ENCODE measurements at regions not wholly inside any gene's neighbourhood (a gene's known extent, or its start where the extent isn't known, plus 50 kb on each side); places are given as distances from the start of the nearest gene placed in this dataset.

DNA sequence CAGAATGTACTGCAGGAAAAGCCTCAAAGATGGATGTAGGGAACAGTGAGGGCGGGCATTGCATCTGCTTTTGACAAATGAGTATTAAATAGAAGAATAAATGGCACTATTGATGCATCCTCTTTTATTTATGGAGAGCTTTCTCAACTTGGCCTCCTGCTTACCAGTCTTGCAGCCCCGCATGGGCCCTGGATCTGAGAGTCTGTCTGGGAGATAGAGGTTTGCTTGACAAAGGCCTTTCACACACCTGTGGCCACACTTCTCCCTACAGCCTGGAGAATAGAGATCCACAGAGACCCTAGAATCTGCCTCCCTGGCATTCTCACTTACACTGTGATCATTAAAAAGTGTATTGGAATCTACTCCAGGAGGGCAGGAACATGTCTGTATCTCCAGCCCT is 203.8 kb upstream of the CDH4 start:
- TF ChIP-seq, protein P1, sequence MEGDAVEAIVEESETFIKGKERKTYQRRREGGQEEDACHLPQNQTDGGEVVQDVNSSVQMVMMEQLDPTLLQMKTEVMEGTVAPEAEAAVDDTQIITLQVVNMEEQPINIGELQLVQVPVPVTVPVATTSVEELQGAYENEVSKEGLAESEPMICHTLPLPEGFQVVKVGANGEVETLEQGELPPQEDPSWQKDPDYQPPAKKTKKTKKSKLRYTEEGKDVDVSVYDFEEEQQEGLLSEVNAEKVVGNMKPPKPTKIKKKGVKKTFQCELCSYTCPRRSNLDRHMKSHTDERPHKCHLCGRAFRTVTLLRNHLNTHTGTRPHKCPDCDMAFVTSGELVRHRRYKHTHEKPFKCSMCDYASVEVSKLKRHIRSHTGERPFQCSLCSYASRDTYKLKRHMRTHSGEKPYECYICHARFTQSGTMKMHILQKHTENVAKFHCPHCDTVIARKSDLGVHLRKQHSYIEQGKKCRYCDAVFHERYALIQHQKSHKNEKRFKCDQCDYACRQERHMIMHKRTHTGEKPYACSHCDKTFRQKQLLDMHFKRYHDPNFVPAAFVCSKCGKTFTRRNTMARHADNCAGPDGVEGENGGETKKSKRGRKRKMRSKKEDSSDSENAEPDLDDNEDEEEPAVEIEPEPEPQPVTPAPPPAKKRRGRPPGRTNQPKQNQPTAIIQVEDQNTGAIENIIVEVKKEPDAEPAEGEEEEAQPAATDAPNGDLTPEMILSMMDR (IDR thresholded peaks at IDR 0.05; ENCODE audit: borderline replicate concordance): no peak
- Histone ChIP-seq H3K27ac (replicated peaks) (no peak overlapping the region), H3K36me3 (no peaks in the 10 kb centered on the region), H3K4me1 (no peaks in the 10 kb centered on the region), H3K27me3 (ENCODE audit: low read depth) (peaks cover 65% of the 10 kb centered on the region), H3K4me3 (no peak overlapping the region), H3K9me3 (replicated peaks) (peaks cover 7% of the 10 kb centered on the region)
- DNase-seq: no peak
- intact Hi-C loops (cut with micrococcal nuclease): no loop called here

DNA sequence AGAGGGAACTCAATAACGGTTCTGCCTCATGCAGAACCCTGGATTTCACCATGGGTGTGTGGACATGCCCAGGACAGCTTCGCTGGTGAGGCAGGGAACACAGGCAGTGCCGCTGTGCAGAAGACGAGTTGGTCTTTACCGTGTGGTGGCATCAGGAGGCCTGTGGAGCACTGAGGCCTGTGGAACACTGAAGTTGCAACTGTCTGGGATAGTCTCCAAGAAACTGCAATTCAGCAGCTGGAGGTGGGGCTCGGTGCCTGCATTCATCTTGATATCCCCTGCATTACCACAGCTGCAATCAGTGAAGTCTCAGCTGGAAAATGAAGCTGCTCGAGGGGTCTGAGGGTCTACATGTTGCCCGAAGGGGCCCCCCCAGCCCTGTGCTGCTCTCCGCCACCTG is 202.4 kb upstream of the CDH4 start:
- Histone ChIP-seq H3K4me3 (no peak overlapping the region), H3K36me3 (no peaks in the 10 kb centered on the region), H3K9me3 (replicated peaks) (peaks cover 7% of the 10 kb centered on the region), H3K27ac (replicated peaks) (no peak overlapping the region), H3K4me1 (no peaks in the 10 kb centered on the region), H3K27me3 (ENCODE audit: low read depth) (peaks cover 51% of the 10 kb centered on the region)
- TF ChIP-seq, protein P1 (IDR thresholded peaks at IDR 0.05; ENCODE audit: borderline replicate concordance): no peak
- intact Hi-C loops (cut with micrococcal nuclease): no loop called here
- DNase-seq: no peak

DNA sequence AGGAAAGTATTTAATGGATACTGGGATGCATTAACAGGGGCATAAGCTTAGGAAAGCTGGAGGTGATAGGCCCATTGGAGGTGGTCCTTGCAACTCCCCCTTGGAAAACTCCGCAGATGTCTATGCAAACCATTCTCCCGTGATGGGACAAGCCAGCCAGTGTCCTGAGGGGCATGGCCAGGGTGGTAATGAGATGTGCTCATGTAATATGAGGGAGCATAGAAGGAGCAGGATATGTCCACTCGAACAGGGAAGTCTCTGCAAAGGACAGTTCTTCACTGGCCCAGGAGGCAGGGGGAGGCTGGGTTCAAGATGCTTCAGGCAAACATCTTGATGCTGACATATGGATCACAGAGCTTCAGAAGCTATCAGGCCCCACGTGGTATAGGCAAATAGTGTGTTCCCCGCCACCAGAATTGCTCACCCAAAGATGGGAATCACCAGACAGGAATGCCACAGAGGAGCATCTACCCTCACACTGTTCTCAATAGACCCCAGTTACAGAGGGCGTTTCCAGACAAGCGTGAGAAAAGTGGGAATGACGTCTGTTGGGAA is 201.6 kb upstream of the CDH4 start:
- Histone ChIP-seq H3K27ac (replicated peaks) (no peak overlapping the region), H3K4me1 (no peaks in the 10 kb centered on the region), H3K36me3 (no peaks in the 10 kb centered on the region), H3K27me3 (ENCODE audit: low read depth) (peaks cover 48% of the 10 kb centered on the region), H3K9me3 (replicated peaks) (peaks cover 7% of the 10 kb centered on the region), H3K4me3 (no peak overlapping the region)
- DNase-seq: no peak
- TF ChIP-seq, protein P1 (IDR thresholded peaks at IDR 0.05; ENCODE audit: borderline replicate concordance): no peak
- intact Hi-C loops (cut with micrococcal nuclease): no loop called here

DNA sequence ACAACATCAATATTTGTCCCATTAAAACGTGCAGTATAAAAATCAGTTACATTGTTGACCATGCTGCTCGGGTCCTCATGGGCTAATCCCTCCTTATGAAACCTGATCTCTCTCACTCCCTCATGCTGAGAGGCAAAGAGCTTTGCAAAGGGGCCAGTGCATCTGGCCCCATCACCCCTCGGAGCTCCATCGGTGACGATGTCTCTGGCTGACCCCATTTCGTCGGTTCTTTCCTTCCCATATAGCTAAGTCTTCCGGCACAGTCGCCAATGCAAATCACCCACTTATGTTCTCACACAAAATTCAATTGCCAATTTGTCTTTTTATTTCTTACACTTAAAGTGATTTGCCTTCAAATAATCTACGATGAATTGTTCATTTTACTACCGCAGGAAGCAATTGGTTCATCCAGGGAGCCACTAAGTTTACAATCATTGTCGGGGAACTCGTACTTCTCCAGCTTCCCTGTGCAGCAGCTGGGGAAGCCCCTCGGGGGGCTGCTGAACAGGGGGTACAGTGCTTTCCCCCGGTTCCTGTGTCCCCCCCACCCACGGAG is 199.8 kb upstream of the CDH4 start:
- DNase-seq: no peak
- Histone ChIP-seq H3K27ac (replicated peaks) (no peak overlapping the region), H3K4me1 (no peaks in the 10 kb centered on the region), H3K36me3 (no peaks in the 10 kb centered on the region), H3K27me3 (ENCODE audit: low read depth) (peaks cover 45% of the 10 kb centered on the region), H3K9me3 (replicated peaks) (peaks cover 7% of the 10 kb centered on the region), H3K4me3 (no peak overlapping the region)
- TF ChIP-seq, protein P1 (IDR thresholded peaks at IDR 0.05; ENCODE audit: borderline replicate concordance): no peak
- intact Hi-C loops (cut with micrococcal nuclease): no loop called here

DNA sequence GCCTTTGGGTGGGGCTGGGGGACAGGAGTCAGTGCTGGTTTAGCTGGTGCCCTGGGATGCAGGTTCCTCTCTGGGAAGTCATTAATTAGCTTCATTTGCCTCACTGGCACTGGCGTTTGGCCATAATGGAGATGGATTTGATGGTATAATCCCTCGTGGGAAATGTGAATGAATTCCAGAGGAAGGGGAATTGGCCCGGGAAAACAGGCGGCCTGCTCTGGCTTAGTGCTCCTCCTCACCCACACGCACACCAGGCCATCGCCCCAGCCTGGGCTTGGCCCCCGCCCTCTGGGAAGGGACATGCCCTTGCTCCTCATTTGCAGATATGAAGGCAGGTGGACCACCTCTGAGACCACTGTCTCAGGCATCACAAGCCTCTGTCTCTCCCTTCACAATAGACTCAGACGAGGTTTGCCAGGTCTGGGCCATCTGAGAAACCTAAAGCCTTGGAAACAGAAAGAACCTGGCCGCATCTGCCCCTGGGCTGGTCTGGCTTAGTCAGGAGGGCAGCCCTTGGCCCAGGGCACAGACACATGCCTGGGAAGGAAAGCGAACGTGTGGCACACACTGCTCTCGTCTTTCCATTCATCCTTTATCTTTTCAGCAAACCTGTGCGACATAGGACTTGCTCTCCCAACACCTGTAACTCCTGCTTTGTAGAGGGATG is 199.2 kb upstream of the CDH4 start:
- DNase-seq: no peak
- H3K27ac ChIP-seq (replicated peaks): no peak overlapping the region
- H3K9me3 ChIP-seq (replicated peaks): peaks cover 7% of the 10 kb centered on the region
- H3K36me3 ChIP-seq: no peaks in the 10 kb centered on the region
- TF ChIP-seq, protein P1 (IDR thresholded peaks at IDR 0.05; ENCODE audit: borderline replicate concordance): no peak
- peaks cover 45% of the 10 kb centered on the region for H3K27me3 ChIP-seq (ENCODE audit: low read depth)
- no peak overlapping the region for H3K4me3 ChIP-seq
- intact Hi-C loops (cut with micrococcal nuclease): no loop called here
- no peaks in the 10 kb centered on the region for H3K4me1 ChIP-seq
